HFF-Myc (cell line): ENCODE measurements at regions not wholly inside any gene's neighbourhood (a gene's known extent, or its start where the extent isn't known, plus 50 kb on each side); places are given as distances from the start of the nearest gene placed in this dataset.

Source experiments
- DNase-seq: peaks from one replicate; pipeline ENCODE4 v3.0.0-alpha.2; 2011; ENCODE audit warnings: low read depth; ENCODE audit errors: extremely low read depth
- H3K4me3 ChIP-seq: replicated peaks from 2 replicates; pipeline ENCODE4 v1.5.1; 2011; ENCODE audit warnings: low read depth, mild to moderate bottlenecking, control low read depth, low read length
- TF ChIP-seq, protein P1 (sequence below): IDR thresholded peaks from 2 replicates; pipeline ENCODE4 v1.5.1; 2012; ENCODE audit warnings: mild to moderate bottlenecking, low read depth, low read length, control low read depth; ENCODE audit errors: missing control alignments

DNA sequence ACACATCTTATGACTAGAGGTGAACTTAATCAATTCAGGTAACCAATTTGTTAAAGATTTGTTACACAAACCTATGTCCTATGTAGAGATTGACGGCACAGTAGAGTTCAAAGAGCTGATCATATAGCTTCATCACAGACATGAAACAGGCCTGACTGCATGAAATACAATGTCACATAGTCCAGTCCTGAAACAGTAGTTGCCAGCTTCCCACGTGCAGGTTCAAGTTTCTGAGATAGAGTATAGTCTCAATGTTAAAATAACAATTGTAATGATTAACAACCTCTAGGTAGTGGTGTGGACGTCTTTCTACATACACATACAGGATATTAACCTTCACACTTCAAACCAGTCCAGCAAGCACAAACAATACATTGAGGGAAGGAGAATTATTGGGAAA, 640.7 kb upstream of the SOX9 start:
- no peak overlapping the region for H3K4me3 ChIP-seq
- TF ChIP-seq, protein P1, sequence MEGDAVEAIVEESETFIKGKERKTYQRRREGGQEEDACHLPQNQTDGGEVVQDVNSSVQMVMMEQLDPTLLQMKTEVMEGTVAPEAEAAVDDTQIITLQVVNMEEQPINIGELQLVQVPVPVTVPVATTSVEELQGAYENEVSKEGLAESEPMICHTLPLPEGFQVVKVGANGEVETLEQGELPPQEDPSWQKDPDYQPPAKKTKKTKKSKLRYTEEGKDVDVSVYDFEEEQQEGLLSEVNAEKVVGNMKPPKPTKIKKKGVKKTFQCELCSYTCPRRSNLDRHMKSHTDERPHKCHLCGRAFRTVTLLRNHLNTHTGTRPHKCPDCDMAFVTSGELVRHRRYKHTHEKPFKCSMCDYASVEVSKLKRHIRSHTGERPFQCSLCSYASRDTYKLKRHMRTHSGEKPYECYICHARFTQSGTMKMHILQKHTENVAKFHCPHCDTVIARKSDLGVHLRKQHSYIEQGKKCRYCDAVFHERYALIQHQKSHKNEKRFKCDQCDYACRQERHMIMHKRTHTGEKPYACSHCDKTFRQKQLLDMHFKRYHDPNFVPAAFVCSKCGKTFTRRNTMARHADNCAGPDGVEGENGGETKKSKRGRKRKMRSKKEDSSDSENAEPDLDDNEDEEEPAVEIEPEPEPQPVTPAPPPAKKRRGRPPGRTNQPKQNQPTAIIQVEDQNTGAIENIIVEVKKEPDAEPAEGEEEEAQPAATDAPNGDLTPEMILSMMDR = no peak
- no peak for DNase-seq

DNA sequence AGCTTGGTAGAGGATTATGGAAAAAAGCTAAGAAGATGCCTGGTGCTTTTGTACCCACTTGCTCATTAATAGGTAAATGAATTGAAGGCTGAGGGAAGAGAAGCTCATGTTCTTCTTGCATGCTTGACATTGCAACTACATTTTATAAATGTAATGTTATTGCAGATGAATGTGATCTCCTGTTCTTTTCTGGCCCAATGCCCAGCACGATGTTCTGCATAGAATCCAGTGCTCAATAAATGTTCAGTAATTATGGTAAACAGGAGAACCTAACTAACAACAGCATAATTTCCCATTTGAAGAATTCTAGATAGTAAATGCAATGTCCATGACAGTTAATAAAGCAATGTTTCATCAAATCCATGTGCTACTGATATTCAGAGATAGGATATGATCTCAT, 638.2 kb upstream of the SOX9 start:
- no peak overlapping the region for H3K4me3 ChIP-seq
- TF ChIP-seq, protein P1 = no peak
- DNase-seq = no peak

DNA sequence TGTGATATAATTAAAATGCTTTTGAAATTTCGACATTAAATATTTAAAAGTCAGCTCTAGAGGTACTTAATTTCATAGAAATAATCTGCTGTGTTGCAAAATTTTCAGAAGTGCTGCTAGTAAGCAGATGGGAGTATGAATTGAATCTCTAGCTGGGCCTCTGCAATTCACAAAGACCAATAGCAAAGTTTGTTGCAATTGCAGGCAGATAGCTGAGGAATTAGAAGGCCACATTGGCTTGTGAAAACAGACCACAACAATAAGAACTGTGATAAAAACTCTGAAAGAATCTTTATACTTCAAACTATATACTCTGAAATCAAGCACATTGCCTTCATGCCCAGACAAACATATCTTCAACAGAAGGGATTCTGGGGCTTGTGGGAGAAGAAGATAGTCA, 636.3 kb upstream of the SOX9 start:
- TF ChIP-seq, protein P1 = no peak
- H3K4me3 ChIP-seq = no peak overlapping the region
- no peak for DNase-seq

DNA sequence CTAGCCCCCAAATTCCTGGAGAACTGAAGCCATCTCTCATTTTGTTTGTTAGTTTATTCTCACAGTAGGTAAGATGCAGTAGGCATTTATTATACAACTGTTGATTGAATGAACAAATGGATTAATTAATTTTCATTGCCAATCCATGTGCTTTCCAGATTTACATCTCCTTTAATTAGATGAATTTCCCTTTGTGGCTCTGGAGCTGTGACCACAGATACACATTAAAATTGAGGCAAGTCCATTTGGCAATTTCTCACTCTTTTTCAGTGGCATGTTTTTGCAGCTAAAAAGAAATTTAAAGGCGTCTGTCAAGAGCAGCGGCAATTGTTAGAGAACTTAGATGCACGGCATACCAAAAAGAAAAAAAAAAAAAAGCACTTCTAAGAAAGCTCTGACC, 635.4 kb upstream of the SOX9 start:
- TF ChIP-seq, protein P1 = no peak
- no peak overlapping the region for H3K4me3 ChIP-seq

DNA sequence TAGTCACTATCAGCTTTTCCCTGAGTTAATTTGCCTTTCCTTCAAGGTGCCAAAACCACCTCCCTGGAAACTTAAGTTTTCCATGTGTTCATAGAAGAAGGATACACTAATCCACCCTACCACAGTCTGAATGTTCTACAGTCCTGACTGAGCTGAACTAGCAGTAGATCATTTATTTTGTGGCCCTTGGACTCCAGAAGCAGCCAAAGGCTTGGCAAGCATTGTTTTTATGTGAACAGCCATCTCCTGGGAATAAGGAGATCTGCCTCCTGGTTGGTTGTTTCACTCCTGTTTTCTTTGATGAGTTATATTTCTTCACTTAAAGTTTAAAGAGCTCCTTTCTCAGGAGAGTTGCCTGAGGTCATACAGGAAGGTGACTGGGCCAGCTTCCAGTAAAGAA, 634.6 kb upstream of the SOX9 start:
- TF ChIP-seq, protein P1 = no peak
- H3K4me3 ChIP-seq = no peak overlapping the region
- DNase-seq = no peak

More for the DNA sequence above, 635.4 kb upstream of the SOX9 start:
- DNase-seq = no peak

DNA sequence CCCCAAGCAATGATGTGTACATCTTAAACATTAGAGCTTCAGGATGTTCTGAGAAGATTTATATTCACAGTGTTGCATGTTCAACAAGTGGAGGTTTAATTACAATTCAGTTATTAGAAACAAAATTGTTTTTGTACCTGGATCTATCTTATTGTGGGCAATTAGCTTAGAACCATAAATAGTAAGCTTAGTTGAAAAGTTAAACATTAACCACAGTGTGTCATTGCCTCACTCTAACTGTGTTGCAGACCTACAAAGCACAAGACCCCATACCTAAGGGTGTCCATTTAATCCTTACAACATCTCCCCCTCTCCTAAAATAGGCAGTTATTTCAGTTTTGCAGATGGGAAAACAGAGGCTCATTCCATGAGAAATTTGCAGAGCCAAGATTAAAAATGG, 632.0 kb upstream of the SOX9 start:
- DNase-seq = no peak
- TF ChIP-seq, protein P1 = no peak
- H3K4me3 ChIP-seq = no peak overlapping the region
